Gastroesophageal sphincter (tissue), 4 donors: ENCODE measurements at regions not wholly inside any gene's neighbourhood (a gene's known extent, or its start where the extent isn't known, plus 50 kb on each side); places are given as distances from the start of the nearest gene placed in this dataset.

ENCODE experiments used
- ATAC-seq: fragments of 150-250 bp; one replicate; pipeline ENCODE4 v1.9.1; 2016; ENCODE audit warnings: mild to moderate bottlenecking, moderate library complexity
- H3K27ac ChIP-seq, 4 donors: fragments of 200-600 bp; sonication (generic) in 3 of 4; 1 replicate in 3 of 4; 2 replicates in 1 of 4; pipeline ENCODE4 v1.5.1; 2016 to 2019
- H3K27me3 ChIP-seq: fragments of 200-600 bp; sonication (generic); one replicate; pipeline ENCODE4 v1.5.1; 2019
- H3K36me3 ChIP-seq, 2 donors: fragments of 200-600 bp; sonication (generic); one replicate each; pipeline ENCODE4 v1.5.1; 2019; ENCODE audit warnings: control low read depth in 1 of 2
- H3K4me1 ChIP-seq, 3 donors: fragments of 200-600 bp; sonication (generic); 1 replicate in 2 of 3; 2 replicates in 1 of 3; pipeline ENCODE4 v1.5.1; 2016 to 2019; ENCODE audit warnings: control low read depth in 2 of 3
- H3K4me3 ChIP-seq, 2 donors: fragments of 200-600 bp; sonication (generic); one replicate each; pipeline ENCODE4 v1.5.1; 2019; ENCODE audit warnings: mild to moderate bottlenecking in 1 of 2, moderate library complexity in 1 of 2
- H3K9me3 ChIP-seq, 3 donors: fragments of 200-600 bp; sonication (generic); one replicate each; pipeline ENCODE4 v1.5.1; 2017 to 2019; ENCODE audit warnings: control low read depth in 2 of 3
- CTCF ChIP-seq, 4 experiments: fragments of 200-600 bp in 2 of 4; fragments of 450-650 bp in 2 of 4; sonication (generic) in 1 of 4; IDR thresholded peaks; one replicate each; pipeline ENCODE4 v1.5.1; 2017 to 2019; ENCODE audit warnings: antibody characterized with exemption in 4 of 4, mild to moderate bottlenecking in 2 of 4, moderate library complexity in 2 of 4
- EP300 ChIP-seq: sonication (generic); formaldehyde crosslinking; IDR thresholded peaks from one replicate; pipeline ENCODE4 v1.6.1; 2017; ENCODE audit warnings: antibody characterized with exemption, mild to moderate bottlenecking
- POLR2A ChIP-seq, 2 donors: fragments of 450-650 bp; IDR thresholded peaks; one replicate each; pipeline ENCODE4 v1.6.1; 2017; ENCODE audit warnings: antibody characterized with exemption in 2 of 2, mild to moderate bottlenecking in 2 of 2, moderate library complexity in 1 of 2
- POLR2AphosphoS5 ChIP-seq: sonication (generic); formaldehyde crosslinking; IDR thresholded peaks from one replicate; pipeline ENCODE4 v1.6.1; 2017; ENCODE audit warnings: antibody characterized with exemption
- WGBS, 2 donors: methylation state at CpG; one replicate each; pipeline ENCODE4 v1.1.5; 2018; ENCODE audit warnings: low coverage in 1 of 2; 5-methylcytosine and 5-hydroxymethylcytosine counted together

DNA sequence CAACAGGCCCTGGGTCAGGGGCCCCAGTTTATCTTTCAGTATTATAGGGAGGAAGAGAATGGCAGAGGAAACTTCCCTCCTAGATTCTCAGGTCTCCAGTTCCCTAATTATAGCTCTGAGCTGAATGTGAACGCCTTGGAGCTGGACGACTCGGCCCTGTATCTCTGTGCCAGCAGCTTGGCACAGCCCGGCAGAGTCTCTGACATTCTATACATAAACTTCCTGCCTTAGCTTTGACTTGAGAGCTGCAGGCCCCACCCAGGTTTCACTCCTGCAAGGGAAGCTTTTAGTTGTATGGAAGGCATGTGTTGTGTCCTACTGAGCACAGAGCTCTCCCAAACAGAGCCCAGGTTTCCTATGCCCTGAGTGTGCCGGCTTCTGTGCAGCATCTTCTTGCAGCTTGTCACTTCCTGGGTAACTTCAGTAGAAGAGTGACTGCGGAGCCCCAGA lies 205.6 kb upstream of the PRSS58 start:
- no peak overlapping the region for H3K27ac ChIP-seq
- no peaks in the 10 kb centered on the region for H3K4me1 ChIP-seq
- no peak for ATAC-seq
- WGBS, 2 donors, result 21 to 26% methylated on average over 4 to 6 of the region's 6 CpGs
- TF ChIP-seq CTCF (IDR thresholded peaks at IDR 0.05) (no peak), EP300 (no peak), POLR2A (IDR thresholded peaks at IDR 0.05) (no peak), POLR2AphosphoS5 (no peak)
- H3K4me3 ChIP-seq, result no peak overlapping the region
- H3K36me3 ChIP-seq, result no peaks in the 10 kb centered on the region
- H3K27me3 ChIP-seq, result peaks cover 4% of the 10 kb centered on the region
- no peaks in the 10 kb centered on the region for H3K9me3 ChIP-seq

- Histone ChIP-seq H3K4me3 (no peak overlapping the region), H3K36me3 (no peaks in the 10 kb centered on the region), H3K27ac (no peak overlapping the region), H3K9me3 (no peaks in the 10 kb centered on the region), H3K27me3 (peaks cover 2% of the 10 kb centered on the region), H3K4me1 (no peaks in the 10 kb centered on the region)
- no peak for ATAC-seq
- TF ChIP-seq POLR2A (IDR thresholded peaks at IDR 0.05) (no peak), POLR2AphosphoS5 (no peak), CTCF (IDR thresholded peaks at IDR 0.05) (no peak), EP300 (no peak)
- 56 to 91% methylated on average over 2 of the region's 2 CpGs for WGBS, 2 donors
Measured at GRCh38 chr7:142461437-142461836, 203.6 kb upstream of the PRSS58 start.

DNA sequence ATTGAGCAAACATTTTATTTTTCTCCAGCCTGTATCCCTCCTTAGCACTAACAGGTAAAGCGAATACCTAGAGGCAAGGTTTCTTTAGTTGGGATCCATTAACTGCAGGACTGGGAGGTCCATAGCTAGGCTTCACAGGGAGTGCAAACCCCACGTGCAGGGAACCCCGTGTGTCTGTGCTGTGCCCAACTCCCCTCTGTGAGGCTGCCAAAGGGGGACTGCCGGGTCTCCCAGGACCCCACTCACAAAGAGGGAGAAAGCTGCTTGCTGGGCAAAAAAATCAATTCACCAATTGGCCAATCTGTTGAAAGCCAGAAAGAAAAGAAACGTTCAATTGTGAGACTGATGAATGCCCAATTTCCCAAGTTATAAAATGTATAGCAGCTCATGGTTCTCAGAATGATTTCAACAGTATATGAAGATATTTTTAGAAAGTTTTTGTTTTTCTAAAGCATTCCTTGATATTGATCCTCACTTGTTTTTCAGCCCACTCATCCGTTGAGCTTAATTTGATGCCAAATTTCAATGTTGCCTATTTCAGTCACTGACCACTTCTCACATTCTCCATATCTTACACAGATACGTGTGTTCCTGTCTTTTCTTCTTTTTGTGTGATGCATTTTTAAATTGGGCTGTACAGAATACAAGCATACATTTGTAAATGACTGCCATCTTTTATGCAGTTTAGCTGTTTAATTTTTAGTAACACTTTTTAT lies 202.7 kb upstream of the PRSS58 start:
- H3K27ac ChIP-seq, result no peak overlapping the region
- H3K36me3 ChIP-seq, result no peaks in the 10 kb centered on the region
- no peak overlapping the region for H3K4me3 ChIP-seq
- no peaks in the 10 kb centered on the region for H3K9me3 ChIP-seq
- H3K4me1 ChIP-seq, result no peaks in the 10 kb centered on the region
- no peaks in the 10 kb centered on the region for H3K27me3 ChIP-seq
- TF ChIP-seq CTCF (IDR thresholded peaks at IDR 0.05) (no peak), POLR2AphosphoS5 (no peak), POLR2A (IDR thresholded peaks at IDR 0.05) (no peak), EP300 (no peak)
- no peak for ATAC-seq
- 50 to 57% methylated on average over 4 to 6 of the region's 7 CpGs for WGBS, 2 donors

GRCh38 chr7:142459551-142459963 lies 201.7 kb upstream of the PRSS58 start:
- no peaks in the 10 kb centered on the region for H3K4me1 ChIP-seq
- no peak for ATAC-seq
- no peak overlapping the region for H3K4me3 ChIP-seq
- H3K9me3 ChIP-seq, result no peaks in the 10 kb centered on the region
- 5 to 7% methylated on average over 4 of the region's 5 CpGs for WGBS, 2 donors
- no peaks in the 10 kb centered on the region for H3K27me3 ChIP-seq
- no peaks in the 10 kb centered on the region for H3K36me3 ChIP-seq
- H3K27ac ChIP-seq, result no peak overlapping the region
- TF ChIP-seq CTCF (IDR thresholded peaks at IDR 0.05) (peak in 3 of 4 experiments; percentile 23 to 68 (median 24)), EP300 (no peak)

GRCh38 chr7:142457146-142457703 lies 199.4 kb upstream of the PRSS58 start:
- Histone ChIP-seq H3K4me3 (no peak overlapping the region), H3K36me3 (no peaks in the 10 kb centered on the region), H3K27me3 (peaks cover under 1% of the 10 kb centered on the region), H3K9me3 (no peaks in the 10 kb centered on the region), H3K27ac (no peak overlapping the region), H3K4me1 (no peaks in the 10 kb centered on the region)
- WGBS, 2 donors, result 70 to 80% methylated on average over 1 of the region's 2 CpGs
- TF ChIP-seq CTCF (IDR thresholded peaks at IDR 0.05), result no peak
- no peak for TF ChIP-seq EP300
- no peak for TF ChIP-seq POLR2AphosphoS5
- no peak for TF ChIP-seq POLR2A (IDR thresholded peaks at IDR 0.05)
- ATAC-seq, result no peak
